ENCODE measurements at regions not wholly inside any gene's neighbourhood (a gene's known extent, or its start where the extent isn't known, plus 50 kb on each side); places are given as distances from the start of the nearest gene placed in this dataset.

GRCh38 chr13:85663856-85664255, 135.4 kb downstream of the SLITRK6 start:
- no peak for DNase-seq

- DNase-seq, result no peak
Observed at GRCh38 chr13:85662186-85662585, 137.0 kb downstream of the SLITRK6 start.

GRCh38 chr13:85661675-85662074, 137.5 kb downstream of the SLITRK6 start:
- DNase-seq, result no peak

- no peak for DNase-seq
Observed at GRCh38 chr13:85659493-85659892, 139.7 kb downstream of the SLITRK6 start.

- peak; percentile 41 for DNase-seq
Observed at GRCh38 chr13:85657942-85658341, 141.3 kb downstream of the SLITRK6 start.

GRCh38 chr13:85655040-85655439, 144.2 kb downstream of the SLITRK6 start:
- DNase-seq, result no peak

- DNase-seq, result no peak
Observed at GRCh38 chr13:85654227-85654626, 145.0 kb downstream of the SLITRK6 start.

- DNase-seq, result no peak
Observed at GRCh38 chr13:85653681-85654080, 145.5 kb downstream of the SLITRK6 start.

- no peak for DNase-seq
Observed at GRCh38 chr13:85652491-85652890, 146.7 kb downstream of the SLITRK6 start.

GRCh38 chr13:85651440-85651839, 147.8 kb downstream of the SLITRK6 start:
- no peak for DNase-seq

GRCh38 chr13:85650613-85651012, 148.6 kb downstream of the SLITRK6 start:
- no peak for DNase-seq

GRCh38 chr13:85640727-85641126, 158.5 kb downstream of the SLITRK6 start:
- no peak for DNase-seq

GRCh38 chr13:85638815-85639393, 160.3 kb downstream of the SLITRK6 start:
- DNase-seq, result no peak

- DNase-seq, result no peak
Observed at GRCh38 chr13:85638265-85638664, 161.0 kb downstream of the SLITRK6 start.

GRCh38 chr13:85632526-85633195, 166.6 kb downstream of the SLITRK6 start:
- no peak for DNase-seq

GRCh38 chr13:85631801-85632200, 167.4 kb downstream of the SLITRK6 start:
- no peak for DNase-seq

GRCh38 chr13:85626603-85627002, 172.6 kb downstream of the SLITRK6 start:
- no peak for DNase-seq

GRCh38 chr13:85619321-85619720, 179.9 kb downstream of the SLITRK6 start:
- DNase-seq, result no peak

GRCh38 chr13:85618521-85618920, 180.7 kb downstream of the SLITRK6 start:
- no peak for DNase-seq

GRCh38 chr13:85616275-85616674, 182.9 kb downstream of the SLITRK6 start:
- no peak for DNase-seq

GRCh38 chr13:85615031-85615430, 184.2 kb downstream of the SLITRK6 start:
- DNase-seq, result no peak

- DNase-seq, result no peak
Observed at GRCh38 chr13:85610024-85610423, 189.2 kb downstream of the SLITRK6 start.

GRCh38 chr13:85608255-85608829, 190.9 kb downstream of the SLITRK6 start:
- no peak for DNase-seq

- DNase-seq, result no peak
Observed at GRCh38 chr13:85603735-85604134, 195.5 kb downstream of the SLITRK6 start.

GRCh38 chr13:85601526-85601925, 197.7 kb downstream of the SLITRK6 start:
- DNase-seq, result no peak
